HG02981 (cell line): ENCODE measurements at regions not wholly inside any gene's neighbourhood (a gene's known extent, or its start where the extent isn't known, plus 50 kb on each side); places are given as distances from the start of the nearest gene placed in this dataset.
A peak's percentile ranks its signal among the peaks of the same experiment; 100 is the strongest.

Experiments
- ATAC-seq: cut with Tn5 transposase; IDR thresholded peaks from one replicate; pipeline ENCODE4 v1.9.1; 2021; ENCODE audit warnings: mild to moderate bottlenecking, moderate library complexity; ENCODE audit not compliant: unreplicated experiment

- no peak for ATAC-seq
These were observed 745.0 kb downstream of the CBLN2 start for GRCh38 chr18:71798986-71799673.

- ATAC-seq: no peak
These were observed 746.6 kb downstream of the CBLN2 start for GRCh38 chr18:71797554-71797953.

GRCh38 chr18:71784777-71785176 is 759.4 kb downstream of the CBLN2 start:
- peak; percentile 67 for ATAC-seq

- ATAC-seq: no peak
These were observed 783.6 kb downstream of the CBLN2 start for GRCh38 chr18:71760541-71760940.

- ATAC-seq: no peak
These were observed 789.9 kb downstream of the CBLN2 start for GRCh38 chr18:71754246-71754645.

- ATAC-seq: no peak
These were observed 800.5 kb downstream of the CBLN2 start for GRCh38 chr18:71743634-71744033.

GRCh38 chr18:71729611-71730010 is 814.5 kb downstream of the CBLN2 start:
- ATAC-seq: no peak

- no peak for ATAC-seq
These were observed 816.2 kb downstream of the CBLN2 start for GRCh38 chr18:71727909-71728308.

GRCh38 chr18:71725256-71725655 is 818.9 kb downstream of the CBLN2 start:
- ATAC-seq: no peak

GRCh38 chr18:71707985-71708500 is 836.1 kb downstream of the CBLN2 start:
- no peak for ATAC-seq

GRCh38 chr18:71707400-71707799 is 836.7 kb downstream of the CBLN2 start:
- ATAC-seq: no peak

- no peak for ATAC-seq
These were observed 854.6 kb downstream of the CBLN2 start for GRCh38 chr18:71689416-71690160.

GRCh38 chr18:71682591-71682990 is 861.6 kb downstream of the CBLN2 start:
- ATAC-seq: no peak

GRCh38 chr18:71678144-71678543 is 866.0 kb downstream of the CBLN2 start:
- no peak for ATAC-seq

- ATAC-seq: no peak
These were observed 870.2 kb downstream of the CBLN2 start for GRCh38 chr18:71673954-71674353.

GRCh38 chr18:71673498-71673897 is 870.6 kb downstream of the CBLN2 start:
- no peak for ATAC-seq

GRCh38 chr18:71666481-71666880 is 877.7 kb downstream of the CBLN2 start:
- ATAC-seq: no peak

- ATAC-seq: no peak
These were observed 879.0 kb downstream of the CBLN2 start for GRCh38 chr18:71665131-71665530.

- no peak for ATAC-seq
These were observed 900.3 kb downstream of the CBLN2 start for GRCh38 chr18:71643822-71644221.

GRCh38 chr18:71630696-71631095 is 913.4 kb downstream of the CBLN2 start:
- ATAC-seq: no peak

- no peak for ATAC-seq
These were observed 918.5 kb downstream of the CBLN2 start for GRCh38 chr18:71625556-71626090.

GRCh38 chr18:71598374-71598773 is 945.8 kb downstream of the CBLN2 start:
- ATAC-seq: no peak
